ENCODE measurements at regions not wholly inside any gene's neighbourhood (a gene's known extent, or its start where the extent isn't known, plus 50 kb on each side); places are given as distances from the start of the nearest gene placed in this dataset.

GRCh38 chr10:43968961-43969360 lies 320.3 kb upstream of the ZNF32 start:
- Histone ChIP-seq H3K27me3 (no peaks in the 10 kb centered on the region), H3K27ac (no peak overlapping the region), H3K4me3 (no peak overlapping the region), H3K36me3 (no peaks in the 10 kb centered on the region), H3K4me1 (peaks cover 0 to 22% (median 10%) of the 10 kb centered on the region in 4 donors), H3K9me3 (no peaks in the 10 kb centered on the region)
- WGBS, 2 donors: 78 to 84% methylated on average over 14 of the region's 14 CpGs
- DNase-seq (ENCODE audit: low spot score in 2 of 2): no peak
- TF ChIP-seq EP300 (IDR thresholded peaks at IDR 0.05): no peak
- no peak for TF ChIP-seq POLR2A (IDR thresholded peaks at IDR 0.05)
- TF ChIP-seq, protein P1, sequence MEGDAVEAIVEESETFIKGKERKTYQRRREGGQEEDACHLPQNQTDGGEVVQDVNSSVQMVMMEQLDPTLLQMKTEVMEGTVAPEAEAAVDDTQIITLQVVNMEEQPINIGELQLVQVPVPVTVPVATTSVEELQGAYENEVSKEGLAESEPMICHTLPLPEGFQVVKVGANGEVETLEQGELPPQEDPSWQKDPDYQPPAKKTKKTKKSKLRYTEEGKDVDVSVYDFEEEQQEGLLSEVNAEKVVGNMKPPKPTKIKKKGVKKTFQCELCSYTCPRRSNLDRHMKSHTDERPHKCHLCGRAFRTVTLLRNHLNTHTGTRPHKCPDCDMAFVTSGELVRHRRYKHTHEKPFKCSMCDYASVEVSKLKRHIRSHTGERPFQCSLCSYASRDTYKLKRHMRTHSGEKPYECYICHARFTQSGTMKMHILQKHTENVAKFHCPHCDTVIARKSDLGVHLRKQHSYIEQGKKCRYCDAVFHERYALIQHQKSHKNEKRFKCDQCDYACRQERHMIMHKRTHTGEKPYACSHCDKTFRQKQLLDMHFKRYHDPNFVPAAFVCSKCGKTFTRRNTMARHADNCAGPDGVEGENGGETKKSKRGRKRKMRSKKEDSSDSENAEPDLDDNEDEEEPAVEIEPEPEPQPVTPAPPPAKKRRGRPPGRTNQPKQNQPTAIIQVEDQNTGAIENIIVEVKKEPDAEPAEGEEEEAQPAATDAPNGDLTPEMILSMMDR (IDR thresholded peaks at IDR 0.05): no peak

DNA sequence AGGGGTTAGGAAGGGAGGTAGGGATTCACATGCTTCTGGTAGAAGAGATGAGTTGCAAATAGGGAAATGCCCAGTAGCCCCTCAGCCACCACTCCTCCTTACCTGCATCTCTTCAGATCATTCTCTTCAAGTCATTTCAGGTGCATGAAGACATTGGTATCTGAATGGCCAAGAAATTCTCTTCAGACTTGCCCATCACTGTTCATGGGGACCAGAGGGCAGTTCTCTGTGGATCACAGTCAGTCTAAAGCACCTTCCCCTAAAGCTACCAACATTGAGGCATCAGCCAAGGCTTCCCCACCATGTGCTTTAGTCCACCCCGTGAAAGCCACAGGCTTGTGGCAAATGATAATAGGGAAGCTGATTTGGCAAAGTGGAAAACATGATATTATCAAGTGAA lies 319.4 kb upstream of the ZNF32 start:
- TF ChIP-seq POLR2A (IDR thresholded peaks at IDR 0.05) (no peak), EP300 (IDR thresholded peaks at IDR 0.05) (no peak)
- TF ChIP-seq, protein P1 (IDR thresholded peaks at IDR 0.05): no peak
- H3K27ac ChIP-seq: no peak overlapping the region
- no peak for DNase-seq (ENCODE audit: low spot score in 2 of 2)
- peaks cover 0 to 24% (median 11%) of the 10 kb centered on the region in 4 donors for H3K4me1 ChIP-seq
- no peaks in the 10 kb centered on the region for H3K9me3 ChIP-seq
- WGBS, 2 donors: 88 to 94% methylated on average over 1 of the region's 1 CpG
- no peaks in the 10 kb centered on the region for H3K27me3 ChIP-seq
- H3K4me3 ChIP-seq: no peak overlapping the region
- no peaks in the 10 kb centered on the region for H3K36me3 ChIP-seq

- DNase-seq (ENCODE audit: low spot score in 2 of 2): no peak
- TF ChIP-seq, protein P1 (IDR thresholded peaks at IDR 0.05): no peak
- TF ChIP-seq EP300 (IDR thresholded peaks at IDR 0.05): no peak
- TF ChIP-seq POLR2A (IDR thresholded peaks at IDR 0.05): no peak
- H3K27ac ChIP-seq: no peak overlapping the region
- no peak overlapping the region for H3K4me3 ChIP-seq
- peaks cover 0 to 24% (median 11%) of the 10 kb centered on the region in 4 donors for H3K4me1 ChIP-seq
- H3K27me3 ChIP-seq: no peaks in the 10 kb centered on the region
- 96 to 100% methylated on average over 3 of the region's 3 CpGs for WGBS, 2 donors
- H3K9me3 ChIP-seq: no peaks in the 10 kb centered on the region
- no peaks in the 10 kb centered on the region for H3K36me3 ChIP-seq
Measured at GRCh38 chr10:43966571-43966965, 317.9 kb upstream of the ZNF32 start.

DNA sequence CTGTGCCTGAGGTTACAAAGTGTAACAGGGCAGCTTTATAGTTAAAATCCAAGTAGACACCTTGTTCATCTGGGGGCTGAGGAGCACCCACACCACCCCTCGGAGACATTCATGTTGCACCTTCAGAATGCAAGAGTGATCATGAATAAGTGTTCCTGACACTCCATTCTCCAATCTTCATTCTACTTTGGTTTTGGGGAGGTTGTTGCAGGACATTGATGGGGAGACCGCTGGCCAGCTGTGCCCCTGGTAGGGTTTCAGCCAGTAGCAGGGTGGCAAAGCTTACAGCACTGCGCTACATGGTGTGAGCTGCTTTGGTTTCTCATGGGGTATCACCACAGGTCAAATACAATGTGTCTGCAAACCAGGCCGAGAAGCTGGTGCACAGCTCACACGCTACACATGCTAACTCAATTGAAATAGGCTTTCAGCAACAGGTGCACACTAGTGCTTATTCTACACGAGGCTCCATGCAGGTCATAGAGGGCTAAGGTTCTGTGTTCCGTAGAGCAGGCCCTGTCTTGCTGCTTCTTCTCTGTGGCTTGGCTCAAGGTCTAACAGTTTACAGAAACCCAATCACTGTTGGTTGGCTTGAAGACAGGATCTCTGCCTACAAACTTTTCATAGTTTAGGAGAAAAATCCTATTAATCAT lies 317.4 kb upstream of the ZNF32 start:
- 87 to 88% methylated on average over 7 of the region's 7 CpGs for WGBS, 2 donors
- TF ChIP-seq POLR2A (IDR thresholded peaks at IDR 0.05) (no peak), EP300 (IDR thresholded peaks at IDR 0.05) (no peak)
- TF ChIP-seq, protein P1 (IDR thresholded peaks at IDR 0.05): no peak

DNA sequence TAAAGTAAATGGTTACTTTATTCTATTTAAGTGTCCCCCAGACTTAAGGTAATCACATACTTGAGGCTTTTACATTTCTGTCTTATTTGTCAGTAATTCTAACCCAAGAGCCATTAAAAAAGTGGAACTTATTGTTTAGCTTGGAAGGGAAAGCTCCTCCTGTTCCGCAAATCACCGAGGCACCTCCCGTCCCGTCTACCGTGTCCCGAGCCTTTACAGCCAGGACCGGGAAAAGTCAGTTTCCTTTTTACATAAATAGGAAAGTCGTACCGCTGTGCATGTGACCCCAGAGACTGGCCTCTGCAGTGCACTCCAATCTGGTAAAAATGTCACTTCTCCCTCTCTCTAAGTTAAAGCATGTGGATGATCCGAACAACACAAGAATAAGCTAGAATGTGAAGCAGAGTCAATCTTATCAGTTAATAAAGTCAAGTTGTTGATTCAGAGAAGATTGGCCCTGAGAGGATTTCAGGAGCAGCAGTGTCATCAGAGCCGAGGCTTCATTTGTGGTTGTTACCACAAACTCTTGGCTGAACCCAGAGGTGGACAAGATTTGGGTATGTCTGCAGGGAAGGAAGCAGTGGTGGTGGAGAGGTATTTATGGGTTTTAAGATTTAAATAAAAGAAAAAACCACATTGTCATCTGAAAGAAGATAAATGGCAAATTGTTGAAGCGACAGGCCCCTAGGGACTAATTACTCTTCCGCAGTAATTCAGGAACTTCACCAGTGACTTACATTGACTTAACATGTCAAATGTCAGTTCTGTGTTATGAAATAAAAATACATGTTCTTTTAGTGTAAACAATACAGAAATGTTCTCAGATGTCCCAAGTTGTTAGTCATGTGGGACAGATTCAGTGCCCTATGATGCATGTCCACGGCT lies 316.6 kb upstream of the ZNF32 start:
- Histone ChIP-seq H3K4me1 (peaks cover 0 to 24% (median 11%) of the 10 kb centered on the region in 4 donors), H3K27me3 (no peaks in the 10 kb centered on the region), H3K27ac (peak overlapping the region in 2 of 4 donors; percentile 47 to 71), H3K9me3 (no peaks in the 10 kb centered on the region), H3K4me3 (no peak overlapping the region), H3K36me3 (no peaks in the 10 kb centered on the region)
- 31 to 39% methylated on average over 14 of the region's 14 CpGs for WGBS, 2 donors
- peak in 1 of 2 donors; percentile 58 for TF ChIP-seq EP300 (IDR thresholded peaks at IDR 0.05)
- TF ChIP-seq, protein P1 (IDR thresholded peaks at IDR 0.05): no peak
- TF ChIP-seq POLR2A (IDR thresholded peaks at IDR 0.05): no peak
- DNase-seq (ENCODE audit: low spot score in 2 of 2): peak in 1 of 2 donors; percentile 24

More for the DNA sequence above, 317.4 kb upstream of the ZNF32 start:
- DNase-seq (ENCODE audit: low spot score in 2 of 2): no peak
- Histone ChIP-seq H3K36me3 (no peaks in the 10 kb centered on the region), H3K9me3 (no peaks in the 10 kb centered on the region), H3K4me3 (no peak overlapping the region), H3K4me1 (peaks cover 0 to 24% (median 11%) of the 10 kb centered on the region in 4 donors), H3K27me3 (no peaks in the 10 kb centered on the region), H3K27ac (peak overlapping the region in 2 of 4 donors; percentile 53 to 71)

All from tibial nerve (tissue), 4 donors.